SJSA1 (cell line): ENCODE measurements at regions not wholly inside any gene's neighbourhood (a gene's known extent, or its start where the extent isn't known, plus 50 kb on each side); places are given as distances from the start of the nearest gene placed in this dataset.

Experiments
- DNase-seq, 2 experiments: peaks; one replicate each; pipeline ENCODE4 v3.0.0-alpha.2; 2015 to 2020; ENCODE audit warnings: low spot score in 2 of 2, low read depth in 1 of 2
- H3K27ac ChIP-seq: fragments of 250-450 bp; sonication (Bioruptor Pico); 2 replicates; pipeline ENCODE4 v1.5.1; 2020; ENCODE audit warnings: mild to moderate bottlenecking, moderate library complexity
- H3K27me3 ChIP-seq: fragments of 250-450 bp; sonication (Bioruptor Pico); replicated peaks from 2 replicates; pipeline ENCODE4 v1.5.1; 2020; ENCODE audit warnings: mild to moderate bottlenecking, moderate library complexity
- H3K36me3 ChIP-seq: fragments of 250-450 bp; sonication (Bioruptor Pico); 2 replicates; pipeline ENCODE4 v1.5.1; 2020; ENCODE audit warnings: mild to moderate bottlenecking
- H3K4me1 ChIP-seq: fragments of 250-450 bp; sonication (Bioruptor Pico); replicated peaks from 2 replicates; pipeline ENCODE4 v1.6.1; 2021; ENCODE audit warnings: mild to moderate bottlenecking
- H3K4me3 ChIP-seq: fragments of 250-450 bp; sonication (Bioruptor Pico); 2 replicates; pipeline ENCODE4 v1.5.1; 2020; ENCODE audit warnings: mild to moderate bottlenecking
- H3K9me3 ChIP-seq: fragments of 250-450 bp; sonication (Bioruptor Pico); replicated peaks from 2 replicates; pipeline ENCODE4 v1.5.1; 2020; ENCODE audit warnings: mild to moderate bottlenecking

DNA sequence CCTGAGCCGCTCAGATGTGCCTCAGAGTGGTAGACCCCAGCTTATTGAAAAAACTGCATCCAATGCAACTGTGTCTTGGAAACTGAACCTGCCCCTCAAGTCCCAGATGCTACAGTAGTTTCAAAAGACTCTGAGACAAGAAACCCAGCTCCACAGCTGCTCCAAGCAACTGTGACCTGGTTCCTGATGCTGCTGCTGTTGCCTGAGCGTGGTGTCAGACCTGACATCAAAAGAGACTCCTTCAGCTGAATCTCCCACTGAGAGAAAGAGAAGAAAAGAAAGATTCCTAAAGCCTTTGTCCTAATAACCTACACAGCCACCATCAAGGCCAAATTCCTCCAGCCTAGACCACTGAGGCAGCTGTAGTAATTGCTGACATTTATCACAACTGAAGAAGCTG lies 630.1 kb downstream of the STIM2 start:
- Histone ChIP-seq H3K4me3 (no peak overlapping the region), H3K36me3 (no peaks in the 10 kb centered on the region), H3K9me3 (no peaks in the 10 kb centered on the region), H3K27ac (no peak overlapping the region), H3K4me1 (no peaks in the 10 kb centered on the region), H3K27me3 (no peaks in the 10 kb centered on the region)
- DNase-seq = no peak

GRCh38 chr4:27506401-27506800 lies 645.8 kb downstream of the STIM2 start:
- Histone ChIP-seq H3K9me3 (no peaks in the 10 kb centered on the region), H3K27me3 (no peaks in the 10 kb centered on the region), H3K4me3 (no peak overlapping the region), H3K27ac (no peak overlapping the region), H3K4me1 (no peaks in the 10 kb centered on the region), H3K36me3 (no peaks in the 10 kb centered on the region)
- DNase-seq = no peak

DNA sequence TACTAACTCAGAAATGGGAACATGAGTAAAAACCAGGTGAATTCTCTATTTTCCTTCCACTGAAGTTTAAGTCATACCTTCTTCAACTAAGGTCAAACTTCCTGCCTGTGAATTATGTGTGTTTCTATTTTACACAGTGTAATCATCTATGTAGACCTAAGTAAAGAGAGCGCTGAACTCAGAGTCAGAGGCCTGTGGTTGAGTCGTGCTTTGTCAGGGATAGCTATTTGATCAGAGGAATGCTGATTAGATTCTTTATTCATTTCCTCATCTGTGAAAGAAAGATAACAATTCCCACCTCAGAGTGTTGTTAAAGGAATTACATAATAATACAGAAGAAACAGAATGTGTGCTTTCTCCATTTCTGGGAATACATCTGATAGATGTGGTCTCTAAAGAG lies 654.1 kb downstream of the STIM2 start:
- Histone ChIP-seq H3K4me1 (no peaks in the 10 kb centered on the region), H3K27ac (no peak overlapping the region), H3K4me3 (no peak overlapping the region), H3K9me3 (no peaks in the 10 kb centered on the region), H3K36me3 (no peaks in the 10 kb centered on the region), H3K27me3 (no peaks in the 10 kb centered on the region)
- DNase-seq = no peak

GRCh38 chr4:27515140-27515539 lies 654.5 kb downstream of the STIM2 start:
- H3K36me3 ChIP-seq = no peaks in the 10 kb centered on the region
- no peak overlapping the region for H3K4me3 ChIP-seq

GRCh38 chr4:27518876-27519275 lies 658.2 kb downstream of the STIM2 start:
- Histone ChIP-seq H3K27me3 (no peaks in the 10 kb centered on the region), H3K9me3 (no peaks in the 10 kb centered on the region), H3K4me1 (no peaks in the 10 kb centered on the region), H3K36me3 (no peaks in the 10 kb centered on the region), H3K27ac (no peak overlapping the region), H3K4me3 (no peak overlapping the region)
- no peak for DNase-seq

More at GRCh38 chr4:27515140-27515539, 654.5 kb downstream of the STIM2 start:
- no peaks in the 10 kb centered on the region for H3K4me1 ChIP-seq
- no peaks in the 10 kb centered on the region for H3K9me3 ChIP-seq
- no peaks in the 10 kb centered on the region for H3K27me3 ChIP-seq
- no peak overlapping the region for H3K27ac ChIP-seq
- DNase-seq = no peak

DNA sequence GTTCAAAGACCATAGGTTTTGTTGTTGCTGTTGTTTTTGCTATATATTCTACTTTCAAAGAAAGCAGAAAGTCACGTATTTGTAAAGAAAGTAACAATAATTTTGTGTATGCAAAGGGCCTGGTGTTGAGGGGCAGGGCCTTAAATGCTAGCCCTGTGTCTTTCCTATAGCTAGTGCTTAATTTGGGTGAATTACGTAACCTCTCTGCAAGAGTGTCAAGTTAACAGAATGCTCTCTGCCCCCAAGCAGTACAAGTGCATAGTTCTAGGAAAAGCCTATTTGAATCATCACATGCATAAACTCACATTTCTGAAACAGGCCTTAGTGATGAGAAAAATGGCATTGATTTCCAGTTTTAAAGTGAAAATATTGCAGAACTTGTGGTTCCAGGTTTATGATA lies 663.6 kb downstream of the STIM2 start:
- Histone ChIP-seq H3K4me3 (no peak overlapping the region), H3K9me3 (no peaks in the 10 kb centered on the region), H3K27ac (no peak overlapping the region), H3K27me3 (no peaks in the 10 kb centered on the region), H3K4me1 (no peaks in the 10 kb centered on the region), H3K36me3 (no peaks in the 10 kb centered on the region)
- no peak for DNase-seq

DNA sequence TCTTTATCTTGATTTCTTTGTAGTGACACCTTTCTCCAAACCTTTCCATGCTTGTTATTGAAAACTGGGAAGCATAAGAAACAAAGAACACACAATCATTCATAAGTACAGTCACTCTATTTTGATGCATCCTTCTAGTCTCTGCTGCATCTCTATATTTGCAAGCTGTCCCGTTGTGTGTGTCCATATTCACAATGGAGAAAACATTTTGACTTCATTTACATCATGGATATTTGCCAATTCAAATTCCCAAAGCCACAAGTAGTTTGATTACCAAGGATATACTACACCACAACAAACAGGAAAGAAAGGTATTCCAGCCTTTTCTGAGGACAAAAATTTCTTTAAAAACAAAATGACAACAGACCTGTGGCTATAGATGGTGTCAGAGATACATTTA lies 673.8 kb downstream of the STIM2 start:
- DNase-seq = no peak
- Histone ChIP-seq H3K36me3 (no peaks in the 10 kb centered on the region), H3K27ac (no peak overlapping the region), H3K4me1 (no peaks in the 10 kb centered on the region), H3K27me3 (no peaks in the 10 kb centered on the region), H3K4me3 (no peak overlapping the region), H3K9me3 (no peaks in the 10 kb centered on the region)

- H3K27ac ChIP-seq = no peak overlapping the region
- H3K27me3 ChIP-seq = no peaks in the 10 kb centered on the region
- H3K4me3 ChIP-seq = no peak overlapping the region
- H3K9me3 ChIP-seq = no peaks in the 10 kb centered on the region
- H3K36me3 ChIP-seq = no peaks in the 10 kb centered on the region
- H3K4me1 ChIP-seq = no peaks in the 10 kb centered on the region
- no peak for DNase-seq
Observed at GRCh38 chr4:27568236-27568951, 707.8 kb downstream of the STIM2 start.

DNA sequence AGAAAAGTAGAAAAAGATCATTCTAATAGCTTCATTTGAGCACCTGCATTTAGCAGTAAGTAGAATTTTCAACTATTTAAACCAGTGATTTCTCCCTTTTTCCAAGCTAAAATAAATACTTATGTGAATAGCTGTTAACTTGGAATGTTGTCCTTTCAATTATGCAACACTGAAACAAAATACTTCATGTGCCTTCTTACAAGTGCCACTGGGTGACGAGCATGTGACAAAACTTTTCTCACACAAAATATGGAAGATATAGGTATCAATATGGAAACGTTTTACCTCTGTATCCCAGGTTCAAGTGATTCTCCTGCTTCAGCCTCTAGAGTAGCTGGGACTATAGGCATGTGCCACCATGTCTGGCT lies 708.3 kb downstream of the STIM2 start:
- Histone ChIP-seq H3K9me3 (no peaks in the 10 kb centered on the region), H3K27ac (no peak overlapping the region), H3K4me1 (no peaks in the 10 kb centered on the region), H3K27me3 (no peaks in the 10 kb centered on the region), H3K4me3 (no peak overlapping the region), H3K36me3 (no peaks in the 10 kb centered on the region)
- DNase-seq = no peak

GRCh38 chr4:27574743-27575142 lies 714.1 kb downstream of the STIM2 start:
- H3K4me3 ChIP-seq = no peak overlapping the region
- no peak for DNase-seq
- H3K4me1 ChIP-seq = no peaks in the 10 kb centered on the region
- H3K9me3 ChIP-seq = no peaks in the 10 kb centered on the region
- no peaks in the 10 kb centered on the region for H3K27me3 ChIP-seq
- no peak overlapping the region for H3K27ac ChIP-seq
- no peaks in the 10 kb centered on the region for H3K36me3 ChIP-seq

GRCh38 chr4:27577951-27578350 lies 717.3 kb downstream of the STIM2 start:
- Histone ChIP-seq H3K36me3 (no peaks in the 10 kb centered on the region), H3K4me1 (no peaks in the 10 kb centered on the region), H3K27me3 (no peaks in the 10 kb centered on the region), H3K9me3 (no peaks in the 10 kb centered on the region), H3K27ac (no peak overlapping the region), H3K4me3 (no peak overlapping the region)
- no peak for DNase-seq

DNA sequence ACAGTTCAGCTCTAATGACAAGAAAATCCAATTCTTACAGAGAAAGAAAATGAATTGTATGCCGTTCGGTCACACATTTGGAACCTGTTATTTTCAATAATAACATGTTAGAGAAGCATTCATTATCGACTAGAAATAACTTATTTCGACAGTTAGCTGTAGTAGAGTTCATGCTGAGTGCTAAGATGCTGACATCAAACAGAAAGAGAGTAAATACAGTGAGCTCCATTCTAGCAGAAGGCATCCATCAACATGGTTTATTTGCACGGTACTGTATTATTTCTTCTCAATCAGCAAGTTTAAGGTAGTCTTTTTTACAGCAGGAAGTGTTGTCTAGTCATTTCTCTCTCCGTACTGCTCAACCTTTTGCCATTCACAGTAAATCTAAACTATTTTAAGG lies 732.1 kb downstream of the STIM2 start:
- H3K4me3 ChIP-seq = no peak overlapping the region
- H3K4me1 ChIP-seq = no peaks in the 10 kb centered on the region
- DNase-seq = no peak
- no peak overlapping the region for H3K27ac ChIP-seq
- H3K9me3 ChIP-seq = no peaks in the 10 kb centered on the region
- H3K36me3 ChIP-seq = no peaks in the 10 kb centered on the region
- H3K27me3 ChIP-seq = no peaks in the 10 kb centered on the region

DNA sequence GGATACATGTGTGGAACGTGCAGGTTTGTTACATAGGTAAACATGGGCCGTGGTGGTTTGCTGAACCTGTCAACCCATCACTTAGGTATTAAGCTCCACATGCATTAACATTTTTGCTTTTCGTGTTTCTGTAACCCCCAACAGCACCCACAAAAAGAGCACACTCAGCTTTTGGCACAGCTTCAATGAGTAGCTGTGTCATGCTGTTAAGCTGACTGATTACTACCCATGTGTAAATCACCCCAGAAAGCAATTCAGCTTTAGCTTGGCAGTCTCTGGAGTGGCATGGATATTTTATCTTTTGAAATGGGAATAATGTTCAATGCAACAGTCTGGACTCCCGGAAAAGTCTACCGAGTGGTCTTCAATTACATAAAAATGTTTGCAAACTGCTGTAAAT lies 734.3 kb downstream of the STIM2 start:
- Histone ChIP-seq H3K4me1 (no peaks in the 10 kb centered on the region), H3K9me3 (no peaks in the 10 kb centered on the region), H3K4me3 (no peak overlapping the region), H3K36me3 (no peaks in the 10 kb centered on the region), H3K27ac (no peak overlapping the region), H3K27me3 (no peaks in the 10 kb centered on the region)
- no peak for DNase-seq

GRCh38 chr4:27595571-27596360 lies 735.1 kb downstream of the STIM2 start:
- no peaks in the 10 kb centered on the region for H3K9me3 ChIP-seq
- no peak overlapping the region for H3K4me3 ChIP-seq
- DNase-seq = no peak
- no peaks in the 10 kb centered on the region for H3K27me3 ChIP-seq
- H3K27ac ChIP-seq = no peak overlapping the region
- H3K36me3 ChIP-seq = no peaks in the 10 kb centered on the region
- H3K4me1 ChIP-seq = no peaks in the 10 kb centered on the region
